GDM1 (cell line): ENCODE measurements at regions not wholly inside any gene's neighbourhood (a gene's known extent, or its start where the extent isn't known, plus 50 kb on each side); places are given as distances from the start of the nearest gene placed in this dataset.
"Not testable (repeated sequence)": the region's sequence is repeated elsewhere in the genome, so short reads cannot be mapped to it uniquely, and the experiment has no call there.

ENCODE experiments used
- DNase-seq: peaks from one replicate; lab custom pipeline; 2025; lab: John Stamatoyannopoulos, UW

DNA sequence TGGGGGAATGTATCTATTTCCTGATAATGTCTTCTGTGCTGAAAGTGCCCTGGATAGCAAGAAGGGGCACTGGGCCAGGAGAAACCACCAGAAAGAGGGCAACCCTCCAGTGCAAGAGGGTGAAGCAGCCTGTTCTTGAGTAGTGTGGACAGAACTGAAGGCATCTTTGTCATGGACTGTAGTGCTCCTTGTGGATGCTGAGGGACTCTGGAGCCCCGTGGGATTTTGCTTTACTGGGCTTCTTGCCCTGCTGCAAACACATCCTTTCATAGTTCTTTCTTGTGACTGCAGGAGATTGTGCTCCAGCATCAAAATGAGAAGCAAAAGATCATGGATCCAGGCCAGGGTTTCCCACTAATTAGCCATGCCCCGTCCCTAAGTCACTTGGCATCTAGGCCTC lies 300.6 kb downstream of the ZNF326 start:
- no peak for DNase-seq

DNA sequence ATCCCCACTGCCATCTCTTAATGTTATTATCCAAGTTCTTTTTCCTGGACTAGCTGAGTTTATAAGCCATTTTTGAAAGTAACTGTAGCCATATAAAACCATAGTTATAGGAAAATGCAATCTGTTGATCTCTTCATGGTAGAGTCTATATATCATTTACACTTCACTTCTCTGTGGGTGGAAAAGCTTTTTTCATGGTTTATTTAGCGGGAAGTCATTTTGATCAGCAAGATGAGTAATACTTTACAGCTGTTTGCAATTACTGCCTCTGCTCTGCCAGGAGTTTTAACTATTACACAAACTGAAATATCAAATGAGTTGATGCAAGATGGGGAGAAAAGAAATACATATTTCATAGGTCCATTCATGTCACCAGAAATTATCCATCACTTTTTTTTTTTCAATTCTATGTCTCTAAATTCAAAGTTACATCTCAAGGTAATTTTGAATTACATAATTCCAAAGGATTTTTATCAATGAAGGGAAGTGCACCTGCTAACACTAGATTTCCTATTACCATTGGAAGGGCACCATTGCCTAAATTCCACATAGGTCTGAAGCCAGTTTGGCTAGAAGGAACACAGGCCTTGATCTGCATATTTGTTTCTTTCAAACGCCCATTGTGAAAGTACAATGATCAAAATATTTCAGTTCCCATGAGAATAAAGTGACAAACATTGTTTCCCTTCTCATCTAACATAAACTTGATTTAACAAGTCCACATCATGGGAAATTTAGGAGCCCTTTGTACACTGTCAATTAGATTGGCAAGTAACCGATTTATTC lies 296.7 kb downstream of the ZNF326 start:
- DNase-seq, result no peak

DNA sequence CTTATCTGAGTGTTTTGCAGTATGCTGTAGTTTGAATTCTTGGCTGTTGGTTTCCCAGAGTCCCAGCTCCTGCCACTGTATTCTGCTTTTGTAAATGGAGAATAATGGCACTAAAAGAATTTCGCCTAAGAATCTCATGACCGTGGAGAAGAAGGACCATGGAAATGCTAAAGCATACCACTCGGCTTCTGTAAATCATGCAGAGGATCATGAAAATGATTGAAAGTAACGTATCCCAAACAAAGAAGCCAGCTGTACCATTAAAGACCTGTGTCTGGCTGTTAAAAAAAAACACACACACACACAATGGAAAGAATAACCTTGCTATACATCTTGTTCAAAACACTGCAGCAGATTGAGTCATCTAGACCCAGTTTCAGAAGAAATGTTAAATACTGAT lies 287.9 kb downstream of the ZNF326 start:
- DNase-seq, result no peak

DNA sequence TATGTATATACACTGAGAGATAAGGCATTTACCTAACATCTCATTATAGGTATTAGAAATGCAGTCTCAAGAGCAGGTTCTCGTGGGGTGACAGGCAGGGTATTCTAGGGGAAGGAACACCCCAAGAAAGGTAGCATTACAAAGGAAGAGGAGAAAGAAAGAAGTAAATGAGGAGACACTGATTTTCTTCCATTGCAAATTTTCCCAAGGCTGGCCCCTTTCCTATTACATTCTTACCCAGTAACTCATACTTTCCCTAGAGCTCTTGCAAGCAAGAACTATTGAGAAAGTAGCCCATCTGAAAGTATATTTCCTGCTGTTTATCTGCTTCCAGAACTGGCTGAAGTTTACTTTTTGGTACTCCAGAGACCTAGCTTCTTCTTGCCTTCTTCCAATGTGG lies 287.0 kb downstream of the ZNF326 start:
- DNase-seq, result not testable (repeated sequence)

DNA sequence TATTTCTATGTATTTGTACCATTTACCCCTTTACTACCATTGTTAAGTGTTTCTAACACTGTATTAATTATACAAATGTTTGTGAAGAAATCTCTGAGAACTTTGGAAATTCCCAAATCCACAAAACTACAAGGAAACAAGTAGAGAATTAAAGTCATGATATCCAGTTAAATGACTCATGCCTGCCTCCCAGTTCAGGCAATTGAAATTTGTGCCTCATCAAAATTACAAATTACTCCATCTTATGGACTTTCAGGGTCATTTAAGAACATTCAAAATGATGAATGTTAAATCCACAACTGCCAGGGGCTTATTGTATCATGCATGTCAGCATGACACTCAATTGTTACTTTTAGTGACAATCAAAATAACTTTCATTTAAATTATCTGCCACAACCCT lies 282.4 kb downstream of the ZNF326 start:
- DNase-seq, result no peak

DNA sequence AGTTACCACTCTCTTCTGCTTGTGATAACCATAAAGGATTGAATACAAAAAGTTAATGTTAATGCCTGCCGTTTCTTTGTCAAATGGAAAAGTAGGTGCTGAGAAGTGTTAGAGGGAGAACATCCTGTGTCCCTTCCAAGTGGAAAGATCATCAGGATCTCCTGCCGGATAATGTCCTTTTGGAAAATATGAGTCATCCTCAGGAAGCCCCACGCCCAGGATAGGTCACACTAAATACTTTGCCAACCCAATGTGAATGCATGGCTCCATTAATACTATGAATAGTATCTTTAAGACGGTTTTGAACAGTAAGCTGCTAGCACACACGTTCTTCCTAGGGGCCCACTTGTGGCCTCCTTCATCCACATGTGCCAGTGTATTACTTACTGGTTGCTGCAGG lies 279.5 kb downstream of the ZNF326 start:
- no peak for DNase-seq

DNA sequence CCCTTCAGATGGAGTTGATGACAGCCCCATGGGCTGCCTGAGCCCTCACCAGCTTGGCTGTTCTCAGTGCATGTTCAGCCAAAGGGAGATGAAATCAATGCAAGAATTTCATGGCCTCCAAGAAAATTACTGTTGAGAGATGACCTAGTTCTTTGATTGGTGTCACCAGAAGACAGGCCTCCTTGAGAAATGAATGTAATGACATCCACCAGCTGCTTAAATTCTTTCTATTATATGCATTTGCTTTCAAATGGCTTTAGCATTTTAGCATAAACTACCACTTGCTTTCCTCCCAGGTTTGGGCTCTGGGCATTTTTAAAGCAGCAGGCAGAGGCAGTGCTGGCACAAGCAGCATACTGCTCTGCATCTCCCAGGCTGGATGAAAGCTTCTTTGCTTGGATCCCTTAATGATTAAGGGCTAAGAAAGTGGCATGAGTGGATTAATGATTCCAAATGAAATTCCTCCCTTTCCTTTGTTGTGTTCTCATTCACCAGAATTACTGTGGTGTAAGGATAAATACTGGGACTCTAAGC lies 278.4 kb downstream of the ZNF326 start:
- no peak for DNase-seq

DNA sequence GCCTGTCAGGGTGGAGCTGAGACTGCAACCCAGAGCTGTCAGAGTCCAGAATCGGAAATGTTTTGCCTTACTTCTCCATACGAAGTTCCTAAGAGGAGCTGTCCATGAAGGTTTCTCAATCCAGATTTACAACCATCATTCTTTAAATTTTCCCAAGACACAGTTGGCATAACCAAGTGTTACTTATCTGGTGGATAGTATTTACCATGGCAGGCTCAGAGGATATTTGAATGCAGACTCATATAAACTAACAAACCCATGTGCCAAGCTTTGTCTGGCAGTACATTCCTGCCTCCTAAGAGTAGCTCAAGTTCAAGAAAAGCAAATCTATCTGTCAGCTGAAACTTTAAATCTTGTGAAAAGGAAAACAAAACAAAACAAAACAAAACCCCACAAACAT lies 267.9 kb downstream of the ZNF326 start:
- no peak for DNase-seq

DNA sequence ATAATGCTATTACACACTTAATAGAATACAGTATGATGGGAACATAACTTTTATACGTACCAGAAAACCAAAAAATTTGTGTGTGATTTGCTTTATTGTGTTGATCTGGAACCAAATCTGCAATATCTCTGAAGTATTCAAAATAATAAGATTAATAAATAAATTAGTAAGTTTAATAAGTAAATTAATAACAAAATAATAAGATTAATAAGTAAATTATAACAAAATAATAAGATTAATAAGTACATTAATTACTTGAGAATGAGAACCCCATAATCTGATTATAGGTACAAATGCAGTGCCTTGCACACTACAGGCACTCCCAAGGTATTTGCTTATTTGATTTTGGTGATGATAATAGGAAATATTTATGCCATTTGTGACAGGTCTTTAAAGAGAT lies 267.4 kb downstream of the ZNF326 start:
- no peak for DNase-seq

DNA sequence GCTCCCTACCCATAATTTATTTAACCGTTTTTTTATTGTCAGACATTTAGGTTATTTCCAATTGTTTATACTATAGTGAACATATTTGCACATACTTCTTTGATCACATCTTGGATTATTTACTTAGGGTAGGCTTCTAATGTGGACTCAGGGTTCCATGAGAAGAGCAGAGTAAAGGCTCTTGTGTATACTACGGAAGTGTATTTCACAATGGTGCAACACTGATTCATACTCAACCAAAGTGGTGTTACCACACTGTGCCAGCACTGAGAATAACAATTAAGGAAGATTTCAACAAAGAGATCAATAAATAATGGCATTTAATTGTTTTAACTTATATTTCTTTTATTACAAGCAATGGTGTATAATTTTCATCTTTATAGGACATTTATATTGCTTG lies 251.2 kb downstream of the ZNF326 start:
- DNase-seq, result no peak

DNA sequence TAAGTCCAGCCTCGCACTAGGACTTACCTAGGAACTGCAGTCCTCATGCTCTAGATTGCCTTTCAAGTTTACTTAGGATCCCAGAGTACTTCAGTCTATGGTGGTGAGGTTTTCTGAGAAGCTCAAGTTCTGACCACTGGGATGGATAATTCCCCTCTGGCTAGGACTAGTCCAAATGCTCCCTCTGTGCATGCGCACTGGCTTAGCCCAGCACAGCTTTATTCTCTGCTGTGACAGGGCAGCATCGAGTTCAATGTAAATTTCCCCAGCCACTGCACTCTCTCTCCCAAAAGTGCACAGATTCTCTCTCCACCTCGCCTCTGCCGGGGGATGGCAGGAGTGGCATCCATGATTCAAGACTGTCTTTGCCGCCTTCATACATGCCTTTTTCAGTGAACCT lies 241.6 kb downstream of the ZNF326 start:
- DNase-seq, result no peak

DNA sequence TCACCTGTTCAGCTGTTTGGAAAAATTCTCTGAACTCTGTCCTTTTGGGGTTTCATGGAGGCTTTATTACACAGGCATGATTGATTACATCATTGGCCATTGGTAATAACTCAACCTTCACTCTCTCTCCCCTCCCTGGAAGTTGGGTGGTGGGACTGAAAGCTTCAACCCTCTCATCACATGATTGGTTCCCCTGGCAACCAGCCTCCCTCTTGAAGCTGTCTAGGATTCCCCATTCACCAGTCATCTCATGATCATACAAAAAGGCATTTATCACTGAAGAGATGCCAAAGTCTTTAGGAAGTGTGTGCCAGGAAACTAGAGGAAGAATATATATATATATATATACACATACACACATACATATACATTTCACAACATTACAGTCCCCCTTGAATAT lies 228.5 kb downstream of the ZNF326 start:
- no peak for DNase-seq

DNA sequence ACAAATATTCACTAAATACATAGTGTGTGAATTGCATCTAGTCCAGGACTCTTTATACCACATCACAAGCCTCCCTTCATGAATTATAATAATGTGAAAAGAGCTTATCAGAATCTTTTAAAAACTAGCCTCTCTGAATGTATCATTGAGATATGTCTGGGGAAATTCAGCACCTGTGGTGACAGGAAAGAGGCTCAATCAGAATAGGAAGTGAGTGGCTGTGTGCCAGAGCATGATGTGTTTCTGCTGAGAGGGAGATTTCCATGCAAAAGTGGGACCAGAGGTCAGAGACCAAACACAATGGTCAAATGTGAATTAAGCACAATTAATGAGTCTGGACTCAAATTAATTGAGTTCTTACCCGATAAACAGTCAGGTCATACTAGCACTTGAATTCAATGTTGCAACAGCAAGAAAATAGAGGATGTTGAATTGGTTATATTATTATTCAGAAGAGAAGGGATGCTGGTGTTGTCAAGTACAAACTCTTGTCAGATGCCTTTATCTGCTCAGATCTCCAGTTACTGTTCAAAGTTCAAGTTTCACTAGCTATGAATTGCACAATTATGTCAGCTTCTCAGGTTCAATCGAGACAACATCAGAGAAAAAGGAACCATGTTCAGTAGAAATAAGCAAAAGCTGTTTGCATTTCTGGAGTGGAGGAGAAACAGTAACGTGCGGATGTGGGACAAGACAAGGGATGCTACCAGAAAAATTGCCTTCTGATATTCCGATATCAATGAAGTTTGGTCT lies 226.2 kb downstream of the ZNF326 start:
- DNase-seq, result no peak

DNA sequence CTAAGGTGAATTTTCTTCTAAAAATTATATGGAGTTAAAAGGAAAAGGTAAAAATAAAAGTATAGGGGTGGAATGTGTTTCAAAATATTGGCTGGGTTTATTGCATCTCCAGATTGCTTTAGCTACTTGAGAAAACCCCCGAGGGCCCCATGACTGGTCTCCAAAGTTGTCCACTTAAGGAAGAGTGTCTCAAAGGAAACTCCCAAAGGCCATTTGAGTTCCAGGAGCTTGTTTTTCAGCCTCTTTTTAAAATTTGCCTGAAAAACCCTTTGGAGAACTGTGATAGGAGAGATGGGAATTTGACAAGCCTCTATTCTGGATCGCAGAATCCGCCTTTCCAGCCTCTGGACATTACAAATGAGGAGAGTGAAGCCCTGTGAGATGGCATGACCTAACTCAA lies 225.6 kb downstream of the ZNF326 start:
- no peak for DNase-seq

DNA sequence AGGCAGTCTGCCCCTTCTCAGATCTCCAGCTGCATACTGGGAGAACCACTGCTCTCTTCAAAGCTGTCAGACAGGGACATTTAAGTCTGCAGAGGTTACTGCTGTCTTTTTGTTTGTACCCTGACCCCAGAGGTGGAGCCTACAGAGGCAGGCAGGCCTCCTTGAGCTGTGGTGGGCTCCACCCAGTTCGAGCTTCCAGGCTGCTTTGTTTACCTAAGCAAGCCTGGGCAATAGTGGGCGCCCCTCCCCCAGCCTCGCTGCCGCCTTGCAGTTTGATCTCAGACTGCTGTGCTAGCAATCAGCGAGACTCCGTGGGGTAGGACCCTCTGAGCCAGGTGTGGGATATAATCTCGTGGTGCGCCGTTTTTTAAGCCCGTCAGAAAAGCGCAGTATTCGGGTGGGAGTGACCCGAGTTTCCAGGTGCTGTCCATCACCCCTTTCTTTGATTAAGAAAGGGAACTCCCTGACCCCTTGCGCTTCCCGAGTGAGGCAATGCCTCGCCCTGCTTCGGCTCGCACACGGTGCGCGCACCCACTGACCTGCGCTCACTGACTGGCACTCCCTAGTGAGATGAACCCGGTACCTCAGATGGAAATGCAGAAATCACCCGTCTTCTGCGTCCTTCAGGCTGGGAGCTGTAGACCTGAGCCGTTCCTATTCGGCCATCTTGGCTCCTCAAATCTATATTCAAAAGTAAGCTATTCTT lies 224.4 kb downstream of the ZNF326 start:
- DNase-seq, result not testable (repeated sequence)

DNA sequence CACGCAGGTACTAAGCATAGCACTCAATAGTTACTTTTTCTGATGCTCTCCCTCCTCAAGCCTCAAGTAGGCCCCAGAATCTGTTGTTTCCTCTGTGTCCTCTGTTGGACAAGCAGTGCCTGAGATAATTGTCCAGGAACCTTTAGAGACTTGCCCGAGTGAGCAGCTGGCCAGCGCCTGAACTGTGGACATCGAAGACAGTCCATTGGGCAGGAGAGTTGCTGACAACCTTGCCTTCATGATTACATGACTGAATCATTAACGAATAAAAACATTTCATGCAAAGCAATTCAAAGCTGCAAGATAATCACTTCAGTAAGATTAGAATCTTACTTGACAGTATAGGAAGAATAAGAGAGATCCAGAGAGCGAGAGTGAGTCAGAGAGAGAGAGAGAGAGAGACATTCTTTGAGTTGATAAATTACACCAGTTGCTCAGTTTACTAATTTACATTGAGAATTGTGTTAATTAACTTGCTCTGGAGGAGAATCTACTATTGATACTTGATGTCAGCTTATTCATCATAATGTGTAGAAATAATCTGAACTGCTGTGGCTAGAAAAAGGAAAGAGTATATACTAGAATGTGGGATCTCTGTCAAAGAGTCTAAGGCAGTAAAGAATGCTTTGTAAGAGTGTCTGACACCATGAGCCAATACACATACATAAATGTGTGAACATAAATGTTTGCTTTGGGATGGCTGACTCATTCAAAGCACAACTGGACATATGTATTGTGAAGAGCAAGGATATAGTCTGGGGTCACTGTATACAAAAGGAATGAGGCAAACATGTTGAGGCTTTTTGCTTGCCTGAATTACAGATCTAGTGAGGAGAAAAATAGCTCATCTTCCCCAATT lies 216.0 kb downstream of the ZNF326 start:
- DNase-seq, result no peak

DNA sequence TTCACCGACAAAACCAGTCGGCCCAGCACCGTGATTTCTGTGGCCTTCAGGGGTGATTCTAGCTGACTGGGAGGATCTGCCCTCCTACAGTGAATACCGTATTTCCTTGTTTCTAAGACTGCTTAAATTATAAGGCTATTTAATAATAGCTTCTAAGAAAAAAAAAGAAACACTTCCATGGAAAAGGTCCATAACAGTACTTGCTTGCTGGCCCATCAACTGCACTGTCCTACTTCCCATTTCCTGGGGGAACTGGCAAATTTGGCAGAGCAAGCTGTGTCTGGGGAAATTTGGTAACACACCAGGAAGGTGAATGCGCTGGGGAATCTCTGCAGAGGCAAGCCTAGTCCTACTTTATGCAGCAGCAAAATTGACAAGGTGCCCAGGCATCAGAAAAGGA lies 214.0 kb downstream of the ZNF326 start:
- DNase-seq, result no peak

DNA sequence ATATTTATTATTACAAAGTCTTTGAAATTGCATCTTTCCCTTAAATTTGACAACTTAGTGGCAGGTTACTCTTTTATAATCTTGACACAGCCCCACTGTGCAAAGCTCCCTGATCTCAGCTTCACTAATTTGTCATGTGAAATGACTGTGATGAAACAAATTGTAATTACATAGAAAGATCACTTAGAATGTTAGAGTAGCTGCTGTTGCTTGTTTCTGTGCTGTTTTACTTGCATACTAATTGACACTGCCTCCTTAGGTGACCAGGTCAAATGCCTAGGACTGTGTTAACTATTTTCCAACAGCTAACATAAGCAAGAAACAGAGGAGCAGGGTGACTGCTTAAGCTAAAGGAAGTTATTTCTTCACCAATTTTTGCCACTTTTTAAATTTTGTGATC lies 211.3 kb downstream of the ZNF326 start:
- DNase-seq, result no peak

DNA sequence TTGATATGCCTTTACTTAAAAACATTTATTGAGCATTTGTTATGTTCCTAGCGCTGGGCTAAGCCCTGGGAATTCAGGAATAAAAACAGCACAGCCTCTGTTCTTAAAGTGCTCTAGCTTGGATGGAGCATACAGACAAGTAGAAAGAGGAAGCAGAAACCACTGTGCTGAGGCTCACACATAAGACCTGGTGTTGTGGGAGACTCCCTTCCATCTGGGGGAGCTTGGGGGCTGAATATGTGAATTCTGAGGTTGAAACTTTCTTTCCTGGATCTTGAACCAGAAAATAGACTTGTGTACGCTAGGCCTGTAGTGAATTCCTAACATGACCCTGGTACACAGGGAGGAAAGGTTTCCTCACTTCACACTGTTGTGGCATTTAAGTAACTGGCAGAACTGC lies 209.9 kb downstream of the ZNF326 start:
- no peak for DNase-seq

DNA sequence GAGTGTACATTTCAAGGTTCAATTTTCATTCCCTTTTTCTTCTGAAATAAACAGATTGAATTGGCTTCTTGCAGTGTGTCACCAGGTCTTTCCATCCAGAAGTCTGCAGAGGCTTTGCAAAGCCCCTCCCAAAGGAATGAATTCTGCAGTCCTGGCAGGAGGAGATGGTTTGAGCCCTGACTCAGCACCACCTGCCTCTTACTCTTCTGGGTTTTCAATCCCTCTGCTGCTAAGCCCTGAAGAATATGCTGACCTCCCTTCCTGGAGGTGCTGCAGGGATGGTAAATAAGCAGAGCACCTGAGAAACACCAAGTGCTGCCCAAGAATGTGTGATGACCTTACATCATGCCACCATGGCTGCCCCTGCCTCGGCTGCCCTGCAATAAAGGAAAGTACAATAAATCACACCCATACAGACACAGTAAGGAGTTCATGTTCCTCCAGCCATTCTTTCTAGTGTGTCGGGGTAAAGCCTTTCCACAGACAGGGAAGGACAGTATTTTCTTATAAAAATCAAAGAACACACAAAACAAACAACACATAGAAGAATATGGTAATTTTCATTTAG lies 209.2 kb downstream of the ZNF326 start:
- no peak for DNase-seq
